Loucy (cell line): ENCODE measurements at regions not wholly inside any gene's neighbourhood (a gene's known extent, or its start where the extent isn't known, plus 50 kb on each side); places are given as distances from the start of the nearest gene placed in this dataset.

ENCODE experiments used
- H2AFZ ChIP-seq: fragments of 200-600 bp; sonication (generic); 2 replicates; pipeline ENCODE4 v1.6.0; 2016; ENCODE audit warnings: antibody characterized with exemption, mild to moderate bottlenecking, low read length, moderate library complexity
- H3F3A ChIP-seq: fragments of 200-600 bp; 2 replicates; pipeline ENCODE4 v1.6.0; 2016; ENCODE audit warnings: antibody characterized with exemption, low read depth, mild to moderate bottlenecking
- H3K27me3 ChIP-seq: fragments of 200-600 bp; sonication (generic); 2 replicates; pipeline ENCODE4 v1.6.1; 2014; ENCODE audit warnings: low read length, mild to moderate bottlenecking; ENCODE audit not compliant: insufficient read depth, poor library complexity, severe bottlenecking
- H3K36me3 ChIP-seq: fragments of 200-600 bp; sonication (generic); 2 replicates; pipeline ENCODE4 v1.6.1; 2016; ENCODE audit warnings: low read length; ENCODE audit not compliant: insufficient read depth
- H3K4me1 ChIP-seq: fragments of 200-600 bp; sonication (generic); 2 replicates; pipeline ENCODE4 v1.5.1; 2014; ENCODE audit warnings: low read length, mild to moderate bottlenecking; ENCODE audit not compliant: insufficient read depth, poor library complexity, severe bottlenecking
- H3K4me2 ChIP-seq: fragments of 200-600 bp; sonication (generic); 2 replicates; pipeline ENCODE4 v1.6.0; 2014; ENCODE audit warnings: antibody characterized with exemption, low read length, low read depth, mild to moderate bottlenecking; ENCODE audit not compliant: poor library complexity, severe bottlenecking
- H3K4me3 ChIP-seq: fragments of 200-600 bp; sonication (generic); 2 replicates; pipeline ENCODE4 v1.5.1; 2014; ENCODE audit warnings: low read length, mild to moderate bottlenecking, mixed read lengths; ENCODE audit not compliant: poor library complexity, severe bottlenecking
- H3K79me2 ChIP-seq: fragments of 200-600 bp; sonication (generic); 2 replicates; pipeline ENCODE4 v1.6.1; 2014; ENCODE audit warnings: low read length; ENCODE audit not compliant: insufficient read depth
- H3K9ac ChIP-seq: fragments of 200-600 bp; sonication (generic); 2 replicates; pipeline ENCODE4 v1.6.0; 2014; ENCODE audit warnings: mild to moderate bottlenecking, low read depth, low read length, moderate library complexity; ENCODE audit not compliant: poor library complexity, severe bottlenecking
- H3K9me2 ChIP-seq: fragments of 200-600 bp; sonication (generic); replicated peaks from 2 replicates; pipeline ENCODE4 v1.6.1; 2016; ENCODE audit warnings: low read depth, low read length, mixed read lengths
- H3K9me3 ChIP-seq: fragments of 200-600 bp; sonication (generic); 2 replicates; pipeline ENCODE4 v1.6.1; 2014; ENCODE audit warnings: mild to moderate bottlenecking, antibody characterized with exemption, low read length, low read depth; ENCODE audit not compliant: insufficient read depth
- H4K20me1 ChIP-seq: fragments of 200-600 bp; sonication (generic); 2 replicates; pipeline ENCODE4 v1.6.0; 2014; ENCODE audit warnings: antibody characterized with exemption, low read length, mild to moderate bottlenecking; ENCODE audit not compliant: insufficient read depth, poor library complexity, severe bottlenecking
- EZH2phosphoT487 ChIP-seq: fragments of 200-600 bp; IDR thresholded peaks from 2 replicates; pipeline ENCODE4 v1.6.1; 2018; ENCODE audit warnings: antibody characterized with exemption, mild to moderate bottlenecking, moderate library complexity, borderline replicate concordance
- TF ChIP-seq, protein P1 (sequence below): fragments of 200-600 bp; sonication (generic); conservative IDR thresholded peaks from 2 replicates; pipeline ENCODE4 v1.5.1; 2014; ENCODE audit warnings: mild to moderate bottlenecking, antibody characterized with exemption, low read length

- Histone ChIP-seq H3K9me2 (no peaks in the 10 kb centered on the region), H3K27me3 (no peaks in the 10 kb centered on the region), H3K36me3 (no peaks in the 10 kb centered on the region), H2AFZ (no peak overlapping the region), H3K9me3 (no peaks in the 10 kb centered on the region), H3K79me2 (no peaks in the 10 kb centered on the region), H4K20me1 (no peaks in the 10 kb centered on the region), H3K4me3 (no peak overlapping the region), H3K9ac (no peak overlapping the region), H3K4me2 (no peak overlapping the region), H3F3A (no peaks in the 10 kb centered on the region), H3K4me1 (no peaks in the 10 kb centered on the region)
- TF ChIP-seq EZH2phosphoT487: no peak
- TF ChIP-seq, protein P1, sequence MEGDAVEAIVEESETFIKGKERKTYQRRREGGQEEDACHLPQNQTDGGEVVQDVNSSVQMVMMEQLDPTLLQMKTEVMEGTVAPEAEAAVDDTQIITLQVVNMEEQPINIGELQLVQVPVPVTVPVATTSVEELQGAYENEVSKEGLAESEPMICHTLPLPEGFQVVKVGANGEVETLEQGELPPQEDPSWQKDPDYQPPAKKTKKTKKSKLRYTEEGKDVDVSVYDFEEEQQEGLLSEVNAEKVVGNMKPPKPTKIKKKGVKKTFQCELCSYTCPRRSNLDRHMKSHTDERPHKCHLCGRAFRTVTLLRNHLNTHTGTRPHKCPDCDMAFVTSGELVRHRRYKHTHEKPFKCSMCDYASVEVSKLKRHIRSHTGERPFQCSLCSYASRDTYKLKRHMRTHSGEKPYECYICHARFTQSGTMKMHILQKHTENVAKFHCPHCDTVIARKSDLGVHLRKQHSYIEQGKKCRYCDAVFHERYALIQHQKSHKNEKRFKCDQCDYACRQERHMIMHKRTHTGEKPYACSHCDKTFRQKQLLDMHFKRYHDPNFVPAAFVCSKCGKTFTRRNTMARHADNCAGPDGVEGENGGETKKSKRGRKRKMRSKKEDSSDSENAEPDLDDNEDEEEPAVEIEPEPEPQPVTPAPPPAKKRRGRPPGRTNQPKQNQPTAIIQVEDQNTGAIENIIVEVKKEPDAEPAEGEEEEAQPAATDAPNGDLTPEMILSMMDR: no peak
Measured at GRCh38 chr2:216936954-216937357, 77.1 kb upstream of the TNP1 start.

DNA sequence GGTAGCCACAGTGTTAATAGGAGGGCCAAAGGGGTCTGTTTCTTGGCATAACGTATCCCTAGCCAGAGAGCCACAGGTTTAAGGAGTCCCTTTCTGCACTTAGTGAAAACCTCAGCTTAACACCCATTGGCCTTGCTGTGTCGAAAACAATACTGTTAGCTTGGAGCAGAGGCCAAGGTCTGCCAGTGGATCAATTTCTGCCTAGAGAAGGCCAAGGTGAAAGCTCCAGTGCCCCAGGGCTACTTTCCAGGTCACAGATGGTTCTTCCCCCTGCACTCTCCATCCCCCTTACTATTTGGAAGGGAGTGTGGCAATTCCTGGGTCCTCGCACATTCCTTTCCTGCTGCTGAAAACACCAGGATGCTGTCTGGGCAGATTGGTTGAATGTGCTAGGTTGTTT is 74.8 kb upstream of the TNP1 start:
- Histone ChIP-seq H3K4me3 (no peak overlapping the region), H3K9me2 (no peaks in the 10 kb centered on the region), H3K79me2 (no peaks in the 10 kb centered on the region), H2AFZ (no peak overlapping the region), H3K9me3 (no peaks in the 10 kb centered on the region), H3K36me3 (no peaks in the 10 kb centered on the region), H3K4me1 (no peaks in the 10 kb centered on the region), H3K9ac (no peak overlapping the region), H4K20me1 (no peaks in the 10 kb centered on the region), H3F3A (no peaks in the 10 kb centered on the region), H3K27me3 (no peaks in the 10 kb centered on the region), H3K4me2 (no peak overlapping the region)
- no peak for TF ChIP-seq EZH2phosphoT487
- TF ChIP-seq, protein P1: no peak

- no peaks in the 10 kb centered on the region for H3K9me2 ChIP-seq
- H3K9ac ChIP-seq: no peak overlapping the region
- H3K36me3 ChIP-seq: no peaks in the 10 kb centered on the region
- no peaks in the 10 kb centered on the region for H3K4me1 ChIP-seq
- no peaks in the 10 kb centered on the region for H3K27me3 ChIP-seq
- H3K79me2 ChIP-seq: no peaks in the 10 kb centered on the region
- H3K4me2 ChIP-seq: no peak overlapping the region
- no peaks in the 10 kb centered on the region for H3K9me3 ChIP-seq
- no peaks in the 10 kb centered on the region for H4K20me1 ChIP-seq
- no peak for TF ChIP-seq EZH2phosphoT487
- TF ChIP-seq, protein P1: no peak
- no peaks in the 10 kb centered on the region for H3F3A ChIP-seq
- no peak overlapping the region for H2AFZ ChIP-seq
- no peak overlapping the region for H3K4me3 ChIP-seq
Measured at GRCh38 chr2:216934151-216934550, 74.3 kb upstream of the TNP1 start.
